HCT116 (cell line): ENCODE measurements at regions not wholly inside any gene's neighbourhood (a gene's known extent, or its start where the extent isn't known, plus 50 kb on each side); places are given as distances from the start of the nearest gene placed in this dataset.

Experiments used
- ATAC-seq: fragments of 200-7000 bp; cut with Tn5 transposase; 2 replicates; pipeline ENCODE4 v1.9.1; 2020; ENCODE audit warnings: mild to moderate bottlenecking, moderate library complexity
- BruUV-seq: library from RNA; stranded (reverse); fragments of 400-500 nt; replicated peaks from 2 replicates; lab custom pipeline; 2021; lab: Mats Ljungman, UMichigan
- CTCF ChIA-PET: fragments of 300-600 bp; sonication (Branson Sonifier 250); formaldehyde crosslinking; loops from one replicate; lab custom pipeline; 2021; ENCODE audit warnings: antibody characterized with exemption; lab: Charles Lee
- POLR2A ChIA-PET: fragments of 300-600, 350-600 bp; sonication (Branson Sonifier 250); formaldehyde crosslinking; loops from one replicate; lab custom pipeline; 2021; ENCODE audit warnings: antibody characterized with exemption; lab: Charles Lee
- RAD21 ChIA-PET, 2 experiments: fragments of 300-600 bp; sonication (Branson Sonifier 250); formaldehyde crosslinking; loops; one replicate each; lab custom pipeline; 2023; ENCODE audit warnings: low total read pairs in 2 of 2; ENCODE audit not compliant: uncharacterized antibody in 2 of 2, unreplicated experiment in 2 of 2, low non-redundant PET in 1 of 2; lab: Charles Lee
- DNase-seq: peaks from one replicate; pipeline ENCODE4 v3.0.0-alpha.2; 2010; ENCODE audit warnings: low read depth, low spot score
- H2AFZ ChIP-seq: fragments of 200-600 bp; shearing (Covaris generic), sonication (generic); 2 replicates; pipeline ENCODE4 v1.6.1; 2017; ENCODE audit warnings: low read depth, mixed run types, mixed read lengths, antibody characterized with exemption, low read length; ENCODE audit not compliant: poor library complexity, severe bottlenecking
- H3K27ac ChIP-seq: 2 replicates; pipeline ENCODE4 v1.5.1; 2012; ENCODE audit warnings: low read depth, low read length
- H3K27me3 ChIP-seq: fragments of 200-600 bp; sonication (generic); 2 replicates; pipeline ENCODE4 v1.6.1; 2016; ENCODE audit warnings: mixed run types, low read length, mixed read lengths; ENCODE audit not compliant: insufficient read depth
- H3K36me3 ChIP-seq, 2 experiments: fragments of 200-500 bp in 1 of 2; fragments of 200-600 bp in 1 of 2; sonication (Bioruptor generic) in 1 of 2; sonication (generic) in 1 of 2; 2 replicates each; pipeline versions ENCODE4 v1.5.1 to v1.6.1; 2014 to 2016; ENCODE audit warnings: low read length in 2 of 2, inconsistent platforms in 1 of 2, mixed read lengths in 1 of 2, mixed run types in 1 of 2; ENCODE audit not compliant: insufficient read depth in 2 of 2, control insufficient read depth in 1 of 2
- H3K4me1 ChIP-seq, 2 experiments: fragments of 200-600 bp in 1 of 2; sonication (generic) in 1 of 2; 2 replicates each; pipeline versions ENCODE4 v1.5.1 to v1.6.1; 2012 to 2017; ENCODE audit warnings: low read length in 2 of 2, inconsistent platforms in 1 of 2, mild to moderate bottlenecking in 1 of 2, mixed read lengths in 1 of 2, mixed run types in 1 of 2, moderate library complexity in 1 of 2; ENCODE audit not compliant: insufficient read depth in 2 of 2, control insufficient read depth in 1 of 2
- H3K4me2 ChIP-seq: fragments of 200-600 bp; sonication (generic); 2 replicates; pipeline ENCODE4 v1.6.1; 2017; ENCODE audit warnings: mixed run types, low read length, mixed read lengths
- H3K4me3 ChIP-seq, 2 experiments: fragments of 200-600 bp in 1 of 2; sonication (generic) in 1 of 2; replicated peaks in 1 of 2; 2 replicates each; pipeline ENCODE4 v1.5.1; 2011 to 2016; ENCODE audit warnings: low read length in 2 of 2, control low read depth in 1 of 2, low read depth in 1 of 2, mild to moderate bottlenecking in 1 of 2, mixed read lengths in 1 of 2, mixed run types in 1 of 2
- H3K79me2 ChIP-seq: fragments of 200-600 bp; sonication (generic); 2 replicates; pipeline ENCODE4 v1.6.1; 2017; ENCODE audit warnings: mild to moderate bottlenecking, mixed run types, low read length, moderate library complexity, mixed read lengths; ENCODE audit not compliant: insufficient read depth
- H3K9ac ChIP-seq: fragments of 200-600 bp; sonication (generic); 2 replicates; pipeline ENCODE4 v1.6.1; 2016; ENCODE audit warnings: low read length, mixed read lengths
- H3K9me2 ChIP-seq: fragments of 200-600 bp; sonication (generic), shearing (Covaris generic); 2 replicates; pipeline ENCODE4 v1.6.1; 2017; ENCODE audit warnings: mixed run types, mild to moderate bottlenecking, moderate library complexity; ENCODE audit not compliant: insufficient read depth
- H3K9me3 ChIP-seq, 2 experiments: fragments of 200-500 bp in 1 of 2; fragments of 200-600 bp in 1 of 2; sonication (Bioruptor generic) in 1 of 2; sonication (generic) in 1 of 2; 2 replicates each; pipeline ENCODE4 v1.6.1; 2014 to 2017; ENCODE audit warnings: low read length in 2 of 2, mixed read lengths in 2 of 2, inconsistent platforms in 1 of 2, low read depth in 1 of 2, mild to moderate bottlenecking in 1 of 2, mixed run types in 1 of 2, moderate library complexity in 1 of 2; ENCODE audit not compliant: control insufficient read depth in 1 of 2, insufficient read depth in 1 of 2
- H4K20me1 ChIP-seq: fragments of 200-600 bp; sonication (generic), shearing (Covaris generic); 2 replicates; pipeline ENCODE4 v1.6.1; 2017; ENCODE audit warnings: mixed run types, mild to moderate bottlenecking, moderate library complexity; ENCODE audit not compliant: insufficient read depth
- ATF3 ChIP-seq: IDR thresholded peaks from 2 replicates; pipeline ENCODE4 v1.6.1; 2012
- CEBPB ChIP-seq: IDR thresholded peaks from 2 replicates; pipeline ENCODE4 v1.6.1; 2012; ENCODE audit warnings: low read depth
- ELF1 ChIP-seq: IDR thresholded peaks from 2 replicates; pipeline ENCODE4 v1.6.1; 2012; ENCODE audit warnings: low read depth, borderline replicate concordance
- EZH2phosphoT487 ChIP-seq: fragments of 200-600 bp; IDR thresholded peaks from 2 replicates; pipeline ENCODE4 v1.6.1; 2018; ENCODE audit warnings: antibody characterized with exemption, borderline replicate concordance
- JUND ChIP-seq: IDR thresholded peaks from 2 replicates; pipeline ENCODE4 v1.6.1; 2012
- RAD21 ChIP-seq: IDR thresholded peaks from 2 replicates; pipeline ENCODE4 v1.6.1; 2012; ENCODE audit warnings: low read depth, mild to moderate bottlenecking
- SP1 ChIP-seq: IDR thresholded peaks from 2 replicates; pipeline ENCODE4 v1.6.1; 2012; ENCODE audit warnings: low read depth
- SRF ChIP-seq: IDR thresholded peaks from 2 replicates; pipeline ENCODE4 v1.6.1; 2012; ENCODE audit warnings: low read depth
- TCF7L2 ChIP-seq: IDR thresholded peaks from 2 replicates; pipeline ENCODE4 v1.7.0; 2011; ENCODE audit warnings: borderline replicate concordance, inconsistent platforms; ENCODE audit not compliant: insufficient read depth, insufficient read length; ENCODE audit errors: extremely low read depth
- YY1 ChIP-seq: IDR thresholded peaks from 2 replicates; pipeline ENCODE4 v1.6.1; 2011; ENCODE audit warnings: low read length, low read depth, moderate library complexity, mild to moderate bottlenecking; ENCODE audit not compliant: insufficient replicate concordance; ENCODE audit errors: extremely low read depth
- ZBTB33 ChIP-seq: IDR thresholded peaks from 2 replicates; pipeline ENCODE4 v1.6.1; 2011; ENCODE audit warnings: mild to moderate bottlenecking, low read length, moderate library complexity; ENCODE audit not compliant: insufficient replicate concordance; ENCODE audit errors: extremely low read depth
- ZFX ChIP-seq: fragments of 450-650 bp; IDR thresholded peaks from 2 replicates; pipeline ENCODE4 v1.6.1; 2017
- ZNF274 ChIP-seq: fragments of 200-500 bp; sonication (Bioruptor generic); IDR thresholded peaks from 2 replicates; pipeline ENCODE4 v1.6.1; 2014; ENCODE audit warnings: mild to moderate bottlenecking, low read depth, low read length, inconsistent platforms
- intact Hi-C: fragments of 100-400 bp; cut with micrococcal nuclease; formaldehyde crosslinking; loops from 2 replicates; pipeline ENCODE4 v1.10.0; 2022
- TF ChIP-seq, protein P1 (sequence below), 3 experiments: fragments of 200-600 bp in 1 of 3; sonication (generic) in 1 of 3; IDR thresholded peaks in 2 of 3; conservative IDR thresholded peaks in 1 of 3; 2 replicates each; pipeline ENCODE4 v1.5.1; 2012 to 2017; ENCODE audit warnings: low read depth in 2 of 3, low read length in 2 of 3, antibody characterized with exemption in 1 of 3, borderline replicate concordance in 1 of 3, control low read depth in 1 of 3, mild to moderate bottlenecking in 1 of 3, mixed read lengths in 1 of 3, mixed run types in 1 of 3, moderate library complexity in 1 of 3; ENCODE audit not compliant: insufficient read depth in 1 of 3
- TF ChIP-seq, protein P2 (sequence below): IDR thresholded peaks from 2 replicates; pipeline ENCODE4 v1.6.1; 2012; ENCODE audit warnings: low read depth

DNA sequence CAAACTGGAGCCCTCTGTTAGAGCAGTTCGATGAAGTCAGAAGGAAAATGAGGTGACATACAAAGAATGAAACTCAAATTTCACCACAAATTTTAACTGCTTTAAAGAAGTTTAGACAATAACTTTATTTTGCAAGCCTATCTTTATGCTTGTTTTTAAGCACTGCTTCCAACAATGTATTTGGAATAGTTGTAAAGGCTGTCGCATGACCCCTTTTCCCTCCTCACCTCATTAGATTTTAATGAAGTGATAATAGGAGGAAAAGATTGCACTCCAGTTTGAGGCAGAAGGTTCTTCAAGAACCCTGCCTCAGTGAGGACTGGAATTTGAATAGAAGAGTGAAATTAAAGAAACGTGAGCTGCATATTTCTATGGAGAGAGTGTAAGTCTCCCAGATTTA is 386.1 kb upstream of the NR3C2 start:
- Histone ChIP-seq H3K9me3 (no peaks in the 10 kb centered on the region), H3K9me2 (no peaks in the 10 kb centered on the region), H3K36me3 (no peaks in the 10 kb centered on the region), H3K9ac (no peak overlapping the region), H4K20me1 (no peaks in the 10 kb centered on the region), H3K4me3 (no peak overlapping the region), H3K79me2 (no peaks in the 10 kb centered on the region), H3K4me2 (no peak overlapping the region), H3K27me3 (no peaks in the 10 kb centered on the region), H3K4me1 (no peaks in the 10 kb centered on the region), H3K27ac (no peak overlapping the region), H2AFZ (no peak overlapping the region)
- intact Hi-C loops = no loop called here
- RAD21 ChIA-PET = no interaction called here
- TF ChIP-seq RAD21 (no peak), EZH2phosphoT487 (no peak), SRF (no peak), ATF3 (no peak), CEBPB (no peak), SP1 (no peak), ZFX (no peak), YY1 (no peak), ELF1 (no peak), ZBTB33 (no peak), TCF7L2 (no peak), ZNF274 (no peak), JUND (no peak)
- TF ChIP-seq, protein P1, sequence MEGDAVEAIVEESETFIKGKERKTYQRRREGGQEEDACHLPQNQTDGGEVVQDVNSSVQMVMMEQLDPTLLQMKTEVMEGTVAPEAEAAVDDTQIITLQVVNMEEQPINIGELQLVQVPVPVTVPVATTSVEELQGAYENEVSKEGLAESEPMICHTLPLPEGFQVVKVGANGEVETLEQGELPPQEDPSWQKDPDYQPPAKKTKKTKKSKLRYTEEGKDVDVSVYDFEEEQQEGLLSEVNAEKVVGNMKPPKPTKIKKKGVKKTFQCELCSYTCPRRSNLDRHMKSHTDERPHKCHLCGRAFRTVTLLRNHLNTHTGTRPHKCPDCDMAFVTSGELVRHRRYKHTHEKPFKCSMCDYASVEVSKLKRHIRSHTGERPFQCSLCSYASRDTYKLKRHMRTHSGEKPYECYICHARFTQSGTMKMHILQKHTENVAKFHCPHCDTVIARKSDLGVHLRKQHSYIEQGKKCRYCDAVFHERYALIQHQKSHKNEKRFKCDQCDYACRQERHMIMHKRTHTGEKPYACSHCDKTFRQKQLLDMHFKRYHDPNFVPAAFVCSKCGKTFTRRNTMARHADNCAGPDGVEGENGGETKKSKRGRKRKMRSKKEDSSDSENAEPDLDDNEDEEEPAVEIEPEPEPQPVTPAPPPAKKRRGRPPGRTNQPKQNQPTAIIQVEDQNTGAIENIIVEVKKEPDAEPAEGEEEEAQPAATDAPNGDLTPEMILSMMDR (IDR thresholded peaks at IDR 0.05 in 2 of 3, conservative IDR thresholded peaks at IDR 0.05 in 1 of 3; ENCODE audit: borderline replicate concordance in 1 of 3, insufficient read depth in 1 of 3, low read depth in 2 of 3, low read length in 2 of 3) = no peak
- TF ChIP-seq, protein P2, sequence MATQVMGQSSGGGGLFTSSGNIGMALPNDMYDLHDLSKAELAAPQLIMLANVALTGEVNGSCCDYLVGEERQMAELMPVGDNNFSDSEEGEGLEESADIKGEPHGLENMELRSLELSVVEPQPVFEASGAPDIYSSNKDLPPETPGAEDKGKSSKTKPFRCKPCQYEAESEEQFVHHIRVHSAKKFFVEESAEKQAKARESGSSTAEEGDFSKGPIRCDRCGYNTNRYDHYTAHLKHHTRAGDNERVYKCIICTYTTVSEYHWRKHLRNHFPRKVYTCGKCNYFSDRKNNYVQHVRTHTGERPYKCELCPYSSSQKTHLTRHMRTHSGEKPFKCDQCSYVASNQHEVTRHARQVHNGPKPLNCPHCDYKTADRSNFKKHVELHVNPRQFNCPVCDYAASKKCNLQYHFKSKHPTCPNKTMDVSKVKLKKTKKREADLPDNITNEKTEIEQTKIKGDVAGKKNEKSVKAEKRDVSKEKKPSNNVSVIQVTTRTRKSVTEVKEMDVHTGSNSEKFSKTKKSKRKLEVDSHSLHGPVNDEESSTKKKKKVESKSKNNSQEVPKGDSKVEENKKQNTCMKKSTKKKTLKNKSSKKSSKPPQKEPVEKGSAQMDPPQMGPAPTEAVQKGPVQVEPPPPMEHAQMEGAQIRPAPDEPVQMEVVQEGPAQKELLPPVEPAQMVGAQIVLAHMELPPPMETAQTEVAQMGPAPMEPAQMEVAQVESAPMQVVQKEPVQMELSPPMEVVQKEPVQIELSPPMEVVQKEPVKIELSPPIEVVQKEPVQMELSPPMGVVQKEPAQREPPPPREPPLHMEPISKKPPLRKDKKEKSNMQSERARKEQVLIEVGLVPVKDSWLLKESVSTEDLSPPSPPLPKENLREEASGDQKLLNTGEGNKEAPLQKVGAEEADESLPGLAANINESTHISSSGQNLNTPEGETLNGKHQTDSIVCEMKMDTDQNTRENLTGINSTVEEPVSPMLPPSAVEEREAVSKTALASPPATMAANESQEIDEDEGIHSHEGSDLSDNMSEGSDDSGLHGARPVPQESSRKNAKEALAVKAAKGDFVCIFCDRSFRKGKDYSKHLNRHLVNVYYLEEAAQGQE = no peak
- DNase-seq = no peak
- POLR2A ChIA-PET = no interaction called here
- no TSS peak for BruUV-seq
- CTCF ChIA-PET = no interaction called here
- no peak for ATAC-seq
